ENCODE measurements at regions not wholly inside any gene's neighbourhood (a gene's known extent, or its start where the extent isn't known, plus 50 kb on each side); places are given as distances from the start of the nearest gene placed in this dataset.

GRCh38 chr10:44202952-44203351 is 181.9 kb downstream of the CXCL12 start:
- TF ChIP-seq CTCF (conservative IDR thresholded peaks at IDR 0.05 in 1 of 2, IDR thresholded peaks at IDR 0.05 in 1 of 2; ENCODE audit: extremely low read depth in 1 of 2, insufficient read depth in 1 of 2, low read depth in 1 of 2, low read length in 2 of 2) (no peak), EZH2 (IDR thresholded peaks at IDR 0.05; ENCODE audit: borderline replicate concordance, low read length) (no peak)
